SIG-M5 treated with dmso at 0.1 percent for 504 hours (cell line): ENCODE measurements at regions not wholly inside any gene's neighbourhood (a gene's known extent, or its start where the extent isn't known, plus 50 kb on each side); places are given as distances from the start of the nearest gene placed in this dataset.
"Not testable (repeated sequence)": the region's sequence is repeated elsewhere in the genome, so short reads cannot be mapped to it uniquely, and the experiment has no call there.

Experiments
- DNase-seq: peaks from one replicate; lab custom pipeline; 2025; ENCODE audit not compliant: unreplicated experiment; lab: John Stamatoyannopoulos, UW

DNA sequence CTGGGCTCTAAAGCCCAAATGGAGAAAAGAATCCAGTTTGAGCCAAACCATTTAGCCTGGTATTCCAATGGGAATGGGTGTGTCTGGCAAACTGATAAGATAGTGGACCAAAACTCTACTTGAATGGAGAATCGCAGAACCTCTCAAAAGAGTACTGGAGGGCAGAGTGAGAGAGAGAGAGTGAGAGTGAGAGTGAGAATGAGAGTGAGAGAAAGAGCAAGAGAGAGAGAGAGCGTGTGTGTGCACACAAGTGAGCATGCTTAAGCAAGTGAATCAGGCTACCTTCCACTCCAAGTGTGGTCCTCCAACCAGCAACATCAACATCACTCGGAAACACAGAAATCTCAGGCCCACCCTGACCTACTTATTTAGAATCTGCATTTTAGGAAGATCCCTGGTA is 58.8 kb downstream of the UQCRFS1 start:
- no peak for DNase-seq

DNA sequence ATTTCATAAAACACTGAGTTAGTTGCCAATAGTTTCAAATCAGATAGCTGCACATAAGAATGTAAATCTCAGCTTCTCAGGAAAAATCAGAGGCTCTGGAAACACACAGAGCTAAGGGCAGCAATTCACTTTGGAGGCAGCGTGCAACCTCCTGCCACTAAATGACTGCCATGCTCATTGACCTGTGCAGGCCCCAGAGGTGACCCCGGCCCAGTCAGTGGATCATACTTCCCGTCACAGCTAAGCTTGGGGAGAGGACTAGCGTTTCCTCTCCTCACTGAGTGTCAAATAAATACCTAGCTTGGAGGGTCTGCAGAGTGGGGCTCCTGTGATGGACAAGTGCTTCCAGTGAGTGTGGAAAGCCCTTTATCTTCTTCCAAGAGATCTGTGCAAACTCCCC is 67.2 kb downstream of the UQCRFS1 start:
- no peak for DNase-seq

DNA sequence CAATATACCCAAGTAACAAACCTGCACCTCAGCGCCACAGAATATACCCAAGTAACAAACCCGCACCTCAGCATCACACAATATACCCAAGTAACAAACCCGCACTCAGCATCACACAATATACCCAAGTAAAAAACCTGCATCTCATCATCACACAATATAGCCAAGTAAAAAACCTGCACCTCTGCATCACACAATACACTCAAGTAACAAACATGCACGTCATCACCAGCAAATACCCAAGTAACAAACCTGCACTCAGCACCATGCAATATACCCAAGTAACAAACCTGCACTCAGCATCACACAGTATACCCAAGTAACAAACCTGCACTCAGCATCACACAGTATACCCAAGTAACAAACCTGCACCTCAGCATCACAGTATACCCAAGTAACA is 69.8 kb downstream of the UQCRFS1 start:
- no peak for DNase-seq

DNA sequence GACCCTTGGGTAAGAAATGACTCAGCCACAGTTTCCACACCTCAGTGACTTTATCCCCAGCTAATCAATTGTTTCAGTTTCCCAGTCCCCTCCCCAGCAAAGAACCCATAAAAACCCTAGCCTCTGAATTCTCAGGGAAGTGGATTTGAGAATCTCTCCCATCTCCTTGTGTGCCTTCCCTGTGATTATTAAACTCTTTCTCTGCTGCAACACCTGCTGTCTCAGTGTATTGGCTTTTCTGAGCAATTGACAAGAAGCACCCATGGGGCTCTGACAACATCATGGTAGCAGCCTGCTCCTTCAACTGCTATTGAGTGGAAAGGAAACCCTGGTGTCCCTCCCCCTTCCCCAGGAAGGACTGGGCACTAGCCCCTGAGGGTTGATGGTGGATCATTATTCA is 73.7 kb downstream of the UQCRFS1 start:
- no peak for DNase-seq

DNA sequence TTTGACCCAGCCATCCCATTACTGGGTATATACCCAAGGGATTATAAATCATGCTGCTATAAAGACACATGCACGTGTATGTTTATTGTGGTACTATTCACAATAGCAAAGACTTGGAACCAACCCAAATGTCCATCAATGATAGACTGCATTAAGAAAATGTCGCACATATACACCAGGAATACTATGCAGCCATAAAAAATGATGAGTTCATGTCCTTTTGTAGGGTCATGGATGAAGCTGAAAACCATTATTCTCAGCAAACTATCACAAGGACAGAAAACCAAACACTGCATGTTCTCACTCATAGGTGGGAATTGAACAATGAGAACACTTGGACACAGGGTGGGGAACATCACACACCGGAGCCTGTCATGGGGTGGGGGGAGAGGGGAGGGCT is 74.7 kb downstream of the UQCRFS1 start:
- not testable (repeated sequence) for DNase-seq

DNA sequence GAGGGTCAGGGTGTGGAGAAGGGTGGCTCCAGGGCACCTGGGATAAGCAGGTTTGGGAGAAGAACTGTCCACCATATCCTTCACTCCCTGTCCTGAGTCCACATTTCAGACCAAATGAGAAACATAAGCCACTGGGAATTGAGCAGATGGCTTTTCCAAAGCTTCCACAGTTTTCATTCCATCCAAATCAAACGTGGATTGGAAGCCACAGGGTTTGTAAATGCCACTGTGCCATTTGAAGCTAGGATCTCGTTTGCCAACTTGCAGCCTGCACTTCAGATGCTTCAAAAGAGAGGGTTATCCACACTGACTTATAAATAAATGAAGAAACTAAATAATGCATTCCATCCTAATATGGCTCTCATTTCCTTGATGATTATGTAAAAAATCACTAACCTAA is 81.5 kb downstream of the UQCRFS1 start:
- DNase-seq: no peak

DNA sequence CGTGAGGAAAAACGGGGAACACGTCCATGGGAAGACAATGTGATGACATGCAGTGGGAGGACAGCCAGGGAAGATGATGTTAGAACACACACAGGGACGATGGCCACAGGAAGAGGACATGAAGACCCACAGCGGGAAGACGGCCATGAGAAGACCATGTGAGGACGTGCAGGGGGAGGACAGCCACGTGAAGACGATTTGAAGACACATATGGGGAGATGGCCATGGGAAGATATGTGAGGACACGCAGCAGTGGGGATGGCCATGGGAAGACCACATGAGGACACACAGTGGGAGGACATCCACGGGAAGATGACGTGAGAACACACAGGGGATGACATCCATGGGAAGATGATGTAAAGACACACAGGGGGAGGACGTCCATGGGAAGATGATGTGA is 83.8 kb downstream of the UQCRFS1 start:
- no peak for DNase-seq

DNA sequence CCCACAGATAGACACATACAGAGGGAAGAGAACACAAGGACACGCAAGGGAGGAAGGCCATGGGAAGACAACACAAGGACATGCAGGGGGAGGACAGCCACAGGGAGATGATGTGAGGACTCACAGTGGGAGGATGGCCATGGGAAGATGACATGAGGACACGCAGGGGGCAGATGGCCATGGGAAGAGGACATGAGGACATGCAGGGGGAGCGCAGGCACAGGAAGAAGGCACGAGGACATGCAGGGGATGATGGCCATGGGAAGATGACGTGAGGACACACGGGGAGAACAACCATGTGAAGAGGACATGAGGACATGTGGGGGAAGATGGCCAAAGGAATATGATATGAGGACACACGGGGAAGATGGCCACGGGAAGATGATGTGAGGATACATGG is 84.7 kb downstream of the UQCRFS1 start:
- DNase-seq: no peak

DNA sequence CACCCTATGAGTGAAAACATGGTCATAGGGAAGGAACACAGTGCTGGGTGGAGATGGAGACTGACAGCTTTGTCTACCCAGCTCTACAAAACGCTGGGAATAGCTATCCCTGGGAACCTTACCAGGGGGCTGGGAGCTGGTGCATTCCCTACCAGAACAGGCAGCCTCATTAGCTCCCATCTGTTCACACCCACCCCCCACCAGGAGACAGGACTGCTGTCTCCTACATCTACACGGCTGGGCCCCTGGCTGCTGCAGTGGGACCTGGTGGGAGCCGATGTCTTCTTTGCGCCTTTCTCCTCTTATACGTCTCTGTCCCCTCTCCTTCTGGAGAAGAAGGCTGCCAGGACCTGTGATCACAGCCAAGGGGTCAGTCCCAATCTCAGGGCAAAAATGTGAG is 90.8 kb downstream of the UQCRFS1 start:
- DNase-seq: no peak

DNA sequence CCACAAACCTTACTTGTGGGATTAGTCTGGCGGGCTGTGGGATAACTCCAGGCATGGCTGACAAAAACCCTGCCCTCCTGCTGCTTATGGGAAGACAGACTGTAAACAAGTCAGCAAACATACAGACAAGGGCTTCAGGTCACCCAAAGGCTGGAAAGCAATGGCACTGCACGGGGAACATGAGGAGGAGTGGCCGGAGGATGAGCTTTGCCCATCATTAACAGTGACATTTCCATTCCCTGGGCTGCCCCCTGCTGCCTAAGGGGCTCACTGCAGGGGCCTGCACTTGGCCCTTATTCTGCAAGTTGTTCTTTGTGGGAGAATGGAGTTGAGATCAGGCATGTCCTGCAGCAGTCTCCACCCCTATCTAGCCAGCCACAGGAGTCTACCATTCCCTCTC is 91.3 kb downstream of the UQCRFS1 start:
- DNase-seq: no peak

DNA sequence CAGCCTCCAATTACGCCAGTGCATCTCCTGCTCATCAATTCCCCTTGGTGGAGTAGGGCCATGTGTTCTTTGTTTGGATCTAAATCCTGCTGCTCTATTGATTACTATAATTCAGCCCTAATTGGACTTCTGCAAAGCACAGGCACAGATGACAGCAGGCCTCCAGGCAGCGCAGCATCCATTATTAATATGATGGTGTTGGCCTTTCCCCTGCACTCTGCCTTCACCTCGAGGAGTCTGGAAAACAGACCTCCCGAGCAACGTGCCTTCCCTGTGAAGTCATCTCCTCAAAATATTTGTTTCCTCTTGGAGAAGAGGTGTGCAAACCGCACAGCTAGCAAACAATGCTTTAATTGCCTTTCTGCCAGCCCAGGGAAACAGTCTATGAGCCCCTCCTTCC is 92.5 kb downstream of the UQCRFS1 start:
- DNase-seq: no peak

DNA sequence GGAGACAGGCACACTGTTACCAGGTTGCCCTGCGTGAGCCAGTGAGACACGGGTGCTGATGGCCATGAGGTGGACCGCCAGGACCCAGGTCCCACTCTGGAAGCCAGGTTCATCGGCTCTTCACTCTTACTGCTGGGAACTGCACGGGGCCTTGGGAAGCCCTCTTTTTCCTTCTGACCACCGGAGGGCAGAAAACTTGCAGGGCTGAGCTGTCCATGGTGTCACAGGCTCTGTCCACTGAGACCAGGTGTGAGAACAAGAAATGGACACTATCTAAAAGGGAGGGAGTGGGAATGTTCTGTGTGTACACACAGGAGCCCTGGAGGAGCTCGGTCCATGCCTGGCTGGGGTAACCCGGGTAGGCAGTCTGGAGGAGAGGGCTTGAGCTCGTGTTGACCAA is 93.4 kb downstream of the UQCRFS1 start:
- no peak for DNase-seq

DNA sequence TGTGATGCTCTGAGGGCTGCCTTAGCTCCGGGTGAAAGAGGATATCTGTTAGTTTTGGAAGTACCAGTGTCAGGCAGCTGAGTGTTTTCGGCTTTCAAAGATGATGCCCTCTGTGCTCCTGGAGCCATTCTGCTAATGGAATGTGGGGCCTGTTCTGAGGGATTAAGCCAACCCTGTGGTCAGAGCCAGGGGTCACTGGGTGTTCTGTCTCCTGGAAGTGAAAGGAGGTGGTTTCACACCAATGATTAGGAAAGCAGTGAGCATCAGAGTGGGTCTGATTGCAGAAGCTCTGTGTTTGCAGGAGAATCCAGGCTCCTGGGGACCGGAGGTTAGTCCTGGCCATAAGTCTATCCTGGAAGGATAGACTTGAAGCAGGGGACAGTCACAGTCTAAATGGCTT is 94.6 kb downstream of the UQCRFS1 start:
- DNase-seq: no peak

DNA sequence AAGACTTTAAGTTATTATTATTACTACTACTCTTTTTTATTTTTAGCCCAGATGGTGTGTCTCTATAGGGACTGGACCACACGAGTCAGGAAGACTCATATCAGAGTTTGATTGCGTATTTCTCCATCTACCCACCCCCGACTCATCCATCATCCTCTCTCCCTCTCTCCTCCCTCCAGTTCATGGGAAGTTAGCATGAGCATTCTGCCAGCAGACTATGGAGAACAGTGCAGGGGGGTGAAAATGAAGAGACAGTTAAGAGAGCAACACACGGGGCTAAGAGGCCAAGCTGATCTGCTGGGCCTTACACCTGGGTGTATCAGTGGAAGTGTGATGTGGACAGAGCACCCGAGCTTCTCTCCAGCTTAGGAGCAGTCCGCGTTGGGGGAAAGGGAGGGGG is 95.0 kb downstream of the UQCRFS1 start:
- no peak for DNase-seq

DNA sequence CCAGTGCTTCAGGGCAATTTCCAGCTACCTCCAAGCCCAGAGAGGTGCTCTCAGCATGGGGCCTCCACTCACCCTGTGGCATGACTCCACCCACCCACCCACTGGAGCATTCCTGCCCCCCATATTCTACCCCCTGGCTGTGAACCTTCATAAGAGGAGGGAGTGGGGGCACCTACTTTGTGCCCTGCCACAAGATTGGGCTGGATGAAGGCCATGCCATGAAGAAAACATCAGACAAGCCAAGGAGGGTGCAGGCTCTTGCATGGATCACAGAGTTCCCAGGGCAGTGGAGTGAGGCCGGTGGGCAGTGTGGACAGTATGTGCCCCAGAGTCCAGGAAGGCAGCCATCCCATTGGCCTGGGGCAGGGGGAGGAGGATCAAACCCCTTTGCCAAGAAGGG is 97.8 kb downstream of the UQCRFS1 start:
- DNase-seq: no peak

DNA sequence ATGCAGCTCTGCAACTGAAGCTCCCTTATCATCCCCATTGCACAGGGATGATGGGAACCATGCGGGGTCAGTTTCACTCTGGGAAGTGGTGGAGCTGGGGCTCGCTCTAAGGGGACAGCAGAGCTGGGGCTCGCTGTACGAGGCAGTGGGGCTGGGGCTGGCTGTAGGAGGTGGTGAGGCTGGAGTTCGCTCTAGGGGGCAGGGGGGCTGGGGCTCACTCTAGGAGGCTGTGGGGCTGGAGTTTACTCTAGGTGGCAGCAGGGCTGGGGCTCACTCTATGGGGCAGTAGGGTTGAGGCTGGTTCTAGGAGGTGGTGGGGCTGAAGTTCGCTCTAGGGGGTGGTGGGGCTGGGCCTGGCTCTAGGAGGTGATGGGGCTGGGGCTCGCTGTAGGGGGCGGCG is 99.1 kb downstream of the UQCRFS1 start:
- DNase-seq: no peak

DNA sequence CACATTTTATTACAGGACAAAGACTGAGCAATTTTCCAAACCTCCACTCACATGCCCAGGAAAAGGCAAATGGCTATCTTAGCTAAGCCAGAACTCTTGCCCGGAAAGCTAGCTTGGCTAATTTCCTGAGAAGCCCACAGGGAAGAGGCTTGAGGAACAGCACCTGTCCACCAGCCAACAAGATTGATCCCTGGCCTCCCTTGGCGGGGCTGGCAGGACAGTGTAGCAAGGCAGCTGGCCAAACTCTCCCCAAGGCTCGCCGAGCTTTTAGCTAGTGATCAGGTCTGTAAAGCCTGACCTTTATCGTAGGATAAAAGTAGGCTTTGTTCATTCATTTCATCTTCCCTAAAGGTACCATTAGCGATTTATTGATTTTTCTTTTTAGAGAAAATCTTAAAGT is 101.4 kb downstream of the UQCRFS1 start:
- no peak for DNase-seq

DNA sequence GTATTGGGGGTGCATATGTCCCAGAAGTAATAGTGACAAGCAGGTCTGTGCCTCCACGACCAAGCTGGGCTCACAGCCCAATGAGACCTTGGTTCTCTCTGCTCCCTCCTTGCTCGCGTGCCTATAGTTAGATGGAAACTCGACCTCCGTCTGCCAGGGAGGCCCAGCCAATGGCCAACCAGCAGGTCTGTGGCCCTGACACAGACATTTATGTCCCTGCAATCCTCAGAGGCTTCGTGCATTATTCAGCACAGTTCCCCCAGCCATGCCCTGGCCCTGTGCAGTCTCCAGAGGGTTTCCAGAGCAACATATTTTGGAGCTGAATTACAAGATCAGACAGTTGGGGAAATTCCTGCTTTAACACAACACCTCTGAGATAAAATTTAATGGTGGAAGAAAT is 105.1 kb downstream of the UQCRFS1 start:
- DNase-seq: no peak

DNA sequence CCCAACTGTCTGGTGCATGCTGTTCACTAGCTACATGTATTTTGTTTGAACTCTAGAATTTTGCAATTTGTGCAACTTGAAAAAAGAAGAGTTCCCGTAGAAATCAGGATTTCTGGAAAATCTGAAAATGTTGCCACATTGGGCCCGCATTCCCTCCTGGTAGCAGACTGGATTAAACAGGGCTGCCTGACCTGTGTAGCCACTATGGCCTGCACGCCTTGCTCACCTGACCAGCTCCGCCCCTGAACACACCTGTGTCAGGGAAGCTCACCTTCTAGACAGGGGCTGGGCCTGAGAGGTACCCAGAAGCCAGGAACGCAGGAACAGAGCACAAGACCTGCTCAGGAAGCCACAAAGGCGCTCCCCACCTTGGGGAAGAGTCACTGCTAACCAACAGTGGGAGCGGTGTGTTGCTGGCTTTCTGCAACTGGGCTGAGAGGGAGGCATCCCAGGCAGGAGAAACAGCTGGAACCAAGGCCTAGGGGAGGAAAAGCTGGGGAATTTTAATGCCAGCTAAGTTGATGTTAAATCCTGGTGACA is 106.5 kb downstream of the UQCRFS1 start:
- no peak for DNase-seq

DNA sequence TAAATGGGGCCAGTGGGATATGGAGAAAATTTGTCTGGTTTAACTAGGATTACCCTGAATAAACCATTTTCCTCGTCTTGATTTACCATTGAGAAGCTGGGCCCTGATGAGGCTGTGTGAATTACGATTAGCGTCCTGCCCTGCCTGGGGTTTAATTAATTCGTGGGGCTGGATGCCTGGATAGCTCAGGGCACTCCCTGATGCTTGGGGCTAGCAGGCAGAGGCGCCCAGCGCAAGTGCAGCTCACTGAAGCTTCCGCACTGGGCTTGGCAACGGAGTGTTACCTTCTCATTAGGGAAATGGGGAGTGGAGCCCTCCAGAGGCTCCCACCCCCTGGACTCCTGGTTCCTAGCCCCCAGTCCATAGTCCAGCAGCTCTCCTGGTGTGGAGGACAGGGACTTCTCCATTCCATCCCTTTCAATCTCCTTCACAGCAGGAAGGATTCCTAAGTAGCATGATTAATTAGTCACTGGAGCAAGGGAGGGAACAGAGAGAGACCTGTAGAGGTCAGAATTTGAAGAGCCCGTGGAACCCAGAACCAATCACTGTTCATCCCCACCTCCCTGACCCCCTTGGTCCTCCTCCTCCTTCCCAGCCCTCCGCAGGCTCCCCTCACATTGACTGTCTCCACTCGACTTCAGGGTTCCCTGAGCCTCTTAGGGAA is 107.2 kb downstream of the UQCRFS1 start:
- no peak for DNase-seq

DNA sequence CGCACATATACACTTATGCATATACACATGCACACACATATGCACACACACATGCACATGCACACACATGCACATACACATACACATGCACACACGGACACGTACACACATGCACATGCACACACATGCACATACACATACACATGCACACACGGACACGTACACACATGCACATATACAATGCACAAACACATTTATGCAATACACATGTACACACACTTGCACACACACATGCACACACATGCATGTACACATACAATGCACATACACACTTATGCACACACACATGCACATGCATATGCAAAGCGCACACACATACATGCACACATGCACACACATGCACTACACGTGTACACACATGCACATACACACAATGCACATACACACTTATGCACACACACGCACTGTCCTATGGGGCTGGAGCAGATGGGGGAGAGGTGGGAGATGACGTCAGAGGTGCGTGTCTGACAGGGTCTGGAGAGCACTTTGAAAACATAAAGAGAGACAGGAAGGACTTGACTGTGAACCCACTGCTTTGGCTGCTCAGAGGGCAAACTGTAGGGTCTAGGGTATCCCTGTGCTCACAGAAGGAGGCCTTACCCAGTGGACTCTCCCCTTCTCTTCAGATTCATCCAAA is 108.2 kb downstream of the UQCRFS1 start:
- DNase-seq: no peak

DNA sequence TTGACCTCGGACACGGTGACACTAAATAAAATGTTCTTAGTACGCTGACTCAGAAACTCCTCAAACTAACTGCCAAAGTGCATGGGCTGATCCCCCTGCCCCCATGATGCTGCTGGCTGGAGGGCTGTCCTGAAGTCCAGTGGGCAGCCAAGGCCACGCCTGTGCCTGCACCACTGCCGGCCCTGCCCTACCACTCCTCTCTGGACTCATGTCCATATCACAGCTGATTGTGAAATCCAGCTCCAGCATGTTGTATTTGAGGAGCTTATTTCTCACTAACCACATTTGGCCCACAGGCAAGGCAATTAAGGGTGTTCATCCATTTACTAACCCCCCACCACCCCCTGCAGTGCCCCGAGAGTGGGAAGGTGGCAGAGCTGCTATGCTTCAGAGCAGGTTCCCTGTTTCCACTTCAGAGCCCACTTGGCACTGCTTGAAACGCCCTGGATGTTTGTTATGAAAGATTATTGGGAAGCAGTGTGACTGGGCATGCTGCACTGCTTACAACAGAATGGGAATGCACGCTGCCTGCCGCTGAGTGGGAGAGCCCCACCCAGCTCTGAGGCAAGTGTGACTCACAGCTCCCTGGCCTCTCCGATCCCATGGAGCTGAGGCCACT is 114.0 kb downstream of the UQCRFS1 start:
- no peak for DNase-seq

DNA sequence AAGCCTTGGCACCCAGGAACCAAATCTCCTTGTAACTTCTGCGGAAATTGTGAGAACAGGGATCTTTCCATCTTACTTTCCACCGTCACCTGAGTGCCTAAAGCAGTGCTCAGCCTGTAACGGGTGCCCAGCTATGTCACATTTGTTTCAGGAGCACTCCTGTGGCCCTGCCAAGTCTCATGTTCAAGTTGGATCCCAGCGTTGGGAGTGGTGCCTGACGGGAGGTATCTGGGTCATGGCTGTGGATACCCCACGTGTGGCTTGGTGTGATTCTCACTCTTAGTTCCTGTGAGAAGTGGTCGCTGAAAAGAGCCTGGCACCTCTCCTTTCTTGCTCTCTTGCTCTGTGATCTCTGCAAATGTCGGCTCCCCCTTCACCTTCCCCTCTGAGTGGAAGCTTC is 114.9 kb downstream of the UQCRFS1 start:
- no peak for DNase-seq
